ENCODE measurements at regions not wholly inside any gene's neighbourhood (a gene's known extent, or its start where the extent isn't known, plus 50 kb on each side); places are given as distances from the start of the nearest gene placed in this dataset.

DNA sequence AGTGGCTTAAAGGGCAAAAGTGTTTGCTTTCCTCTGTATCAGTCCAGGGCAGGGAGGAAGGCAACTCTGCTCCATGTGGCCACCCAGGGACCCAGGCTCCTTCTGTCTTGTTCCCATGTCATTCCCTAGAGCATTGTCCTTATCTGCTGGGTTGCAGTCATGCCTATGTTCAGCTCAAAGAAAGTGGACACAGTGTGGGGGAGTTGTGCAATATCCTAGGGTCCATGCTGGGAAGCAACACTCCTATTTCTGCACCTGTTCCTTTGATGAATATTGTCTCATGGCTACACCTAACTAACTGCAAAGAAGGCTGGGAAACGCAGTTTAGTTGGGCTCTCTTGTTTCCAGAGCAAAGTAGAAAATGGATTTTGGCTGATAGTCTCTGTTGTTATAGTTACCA lies 107.0 kb upstream of the OTUD4 start:
- Histone ChIP-seq H3K4me2 (ENCODE audit: low read length) (no peak overlapping the region), H3K79me2 (ENCODE audit: low read length) (no peaks in the 10 kb centered on the region), H3K36me3 (ENCODE audit: low read depth, low read length) (no peaks in the 10 kb centered on the region), H2AFZ (ENCODE audit: low read length) (no peak overlapping the region), H3K27me3 (ENCODE audit: low read length) (no peaks in the 10 kb centered on the region), H3F3A (ENCODE audit: low read length, unreplicated experiment) (no peaks in the 10 kb centered on the region), H3K4me1 (ENCODE audit: insufficient read depth, low read length) (peaks cover 9% of the 10 kb centered on the region), H3K9me2 (replicated peaks; ENCODE audit: low read length) (no peaks in the 10 kb centered on the region), H3K4me3 (ENCODE audit: low read length) (no peak overlapping the region), H3K9ac (ENCODE audit: low read length) (no peak overlapping the region), H3K27ac (ENCODE audit: low read length) (no peak overlapping the region), H4K20me1 (ENCODE audit: low read length) (no peaks in the 10 kb centered on the region), H3K9me3 (ENCODE audit: low read length) (no peaks in the 10 kb centered on the region)
- POLR2A ChIA-PET (ENCODE audit: unreplicated experiment) = no interaction called here
- TF ChIP-seq EZH2 (IDR thresholded peaks at IDR 0.05; ENCODE audit: low read length, unreplicated experiment) (no peak), EZH2phosphoT487 (IDR thresholded peaks at IDR 0.05; ENCODE audit: borderline replicate concordance, low read length) (no peak)
- TF ChIP-seq, protein P1, sequence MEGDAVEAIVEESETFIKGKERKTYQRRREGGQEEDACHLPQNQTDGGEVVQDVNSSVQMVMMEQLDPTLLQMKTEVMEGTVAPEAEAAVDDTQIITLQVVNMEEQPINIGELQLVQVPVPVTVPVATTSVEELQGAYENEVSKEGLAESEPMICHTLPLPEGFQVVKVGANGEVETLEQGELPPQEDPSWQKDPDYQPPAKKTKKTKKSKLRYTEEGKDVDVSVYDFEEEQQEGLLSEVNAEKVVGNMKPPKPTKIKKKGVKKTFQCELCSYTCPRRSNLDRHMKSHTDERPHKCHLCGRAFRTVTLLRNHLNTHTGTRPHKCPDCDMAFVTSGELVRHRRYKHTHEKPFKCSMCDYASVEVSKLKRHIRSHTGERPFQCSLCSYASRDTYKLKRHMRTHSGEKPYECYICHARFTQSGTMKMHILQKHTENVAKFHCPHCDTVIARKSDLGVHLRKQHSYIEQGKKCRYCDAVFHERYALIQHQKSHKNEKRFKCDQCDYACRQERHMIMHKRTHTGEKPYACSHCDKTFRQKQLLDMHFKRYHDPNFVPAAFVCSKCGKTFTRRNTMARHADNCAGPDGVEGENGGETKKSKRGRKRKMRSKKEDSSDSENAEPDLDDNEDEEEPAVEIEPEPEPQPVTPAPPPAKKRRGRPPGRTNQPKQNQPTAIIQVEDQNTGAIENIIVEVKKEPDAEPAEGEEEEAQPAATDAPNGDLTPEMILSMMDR (conservative IDR thresholded peaks at IDR 0.05; ENCODE audit: low read depth, low read length) = no peak
- BruUV-seq (replicated peaks) = no TSS peak
- DNase-seq = no peak
- no peak for ATAC-seq
- intact Hi-C loops (cut with micrococcal nuclease) = no loop called here
- CTCF ChIA-PET = no interaction called here

DNA sequence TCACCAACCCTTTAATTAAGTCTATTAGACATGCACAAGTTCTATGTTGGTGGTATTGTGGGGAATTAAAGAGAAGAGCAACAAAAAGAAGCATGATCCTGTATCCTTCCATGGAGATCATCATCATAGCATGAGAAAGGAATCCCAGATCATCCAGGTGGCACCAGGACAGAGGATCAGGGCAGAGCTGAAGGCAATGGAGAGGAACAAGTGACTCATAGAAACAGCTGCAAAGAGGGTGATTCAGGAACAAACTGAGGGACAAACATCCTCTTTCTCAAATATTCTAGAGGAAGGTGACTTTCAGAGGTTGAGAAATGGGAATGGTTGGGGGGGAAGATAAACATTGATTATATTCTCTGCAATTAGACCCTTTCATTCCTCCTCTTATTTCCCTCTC lies 105.5 kb upstream of the OTUD4 start:
- CTCF ChIA-PET = no interaction called here
- ATAC-seq = peak; percentile 64

DNA sequence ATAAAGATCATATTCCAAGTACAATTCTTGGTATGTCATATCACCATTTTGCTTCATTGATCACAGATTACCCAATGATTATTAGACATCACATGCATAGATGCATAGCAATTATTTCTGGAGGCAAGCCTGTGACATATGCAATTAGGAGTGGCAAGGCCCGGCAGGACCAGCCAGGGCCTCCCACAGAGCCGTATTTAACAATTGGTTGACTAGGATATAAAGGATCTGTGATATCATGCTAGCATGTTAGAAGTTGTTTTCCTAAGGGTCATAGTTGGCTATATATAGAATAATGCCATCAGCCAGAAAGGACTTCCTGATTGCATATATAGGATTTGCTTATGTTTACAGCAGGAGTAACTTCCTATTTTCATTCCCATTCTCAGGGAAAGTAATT lies 103.5 kb upstream of the OTUD4 start:
- H3K9me3 ChIP-seq (ENCODE audit: low read length) = no peaks in the 10 kb centered on the region
- no peak overlapping the region for H3K27ac ChIP-seq (ENCODE audit: low read length)
- no peaks in the 10 kb centered on the region for H3F3A ChIP-seq (ENCODE audit: low read length, unreplicated experiment)
- H2AFZ ChIP-seq (ENCODE audit: low read length) = no peak overlapping the region
- no peak overlapping the region for H3K9ac ChIP-seq (ENCODE audit: low read length)
- no peak overlapping the region for H3K4me2 ChIP-seq (ENCODE audit: low read length)
- H3K4me1 ChIP-seq (ENCODE audit: insufficient read depth, low read length) = peaks cover 24% of the 10 kb centered on the region
- H3K79me2 ChIP-seq (ENCODE audit: low read length) = no peaks in the 10 kb centered on the region
- no peaks in the 10 kb centered on the region for H4K20me1 ChIP-seq (ENCODE audit: low read length)
- CTCF ChIA-PET = no interaction called here
- no peaks in the 10 kb centered on the region for H3K36me3 ChIP-seq (ENCODE audit: low read depth, low read length)
- BruUV-seq (replicated peaks) = no TSS peak
- intact Hi-C loops (cut with micrococcal nuclease) = no loop called here
- ATAC-seq (no peak), DNase-seq (no peak)
- H3K9me2 ChIP-seq (replicated peaks; ENCODE audit: low read length) = no peaks in the 10 kb centered on the region
- H3K4me3 ChIP-seq (ENCODE audit: low read length) = no peak overlapping the region
- no peaks in the 10 kb centered on the region for H3K27me3 ChIP-seq (ENCODE audit: low read length)
- POLR2A ChIA-PET (ENCODE audit: unreplicated experiment) = no interaction called here
- TF ChIP-seq, protein P1 (conservative IDR thresholded peaks at IDR 0.05; ENCODE audit: low read depth, low read length) = no peak
- TF ChIP-seq EZH2 (IDR thresholded peaks at IDR 0.05; ENCODE audit: low read length, unreplicated experiment) = no peak

More for the DNA sequence above, 105.5 kb upstream of the OTUD4 start:
- Histone ChIP-seq H3F3A (ENCODE audit: low read length, unreplicated experiment) (no peaks in the 10 kb centered on the region), H3K4me3 (ENCODE audit: low read length) (no peak overlapping the region), H3K4me2 (ENCODE audit: low read length) (no peak overlapping the region), H3K27ac (ENCODE audit: low read length) (no peak overlapping the region), H4K20me1 (ENCODE audit: low read length) (no peaks in the 10 kb centered on the region), H3K9me2 (replicated peaks; ENCODE audit: low read length) (no peaks in the 10 kb centered on the region), H3K27me3 (ENCODE audit: low read length) (no peaks in the 10 kb centered on the region), H3K79me2 (ENCODE audit: low read length) (no peaks in the 10 kb centered on the region), H3K36me3 (ENCODE audit: low read depth, low read length) (no peaks in the 10 kb centered on the region), H2AFZ (ENCODE audit: low read length) (no peak overlapping the region), H3K9me3 (ENCODE audit: low read length) (no peaks in the 10 kb centered on the region), H3K9ac (ENCODE audit: low read length) (no peak overlapping the region), H3K4me1 (ENCODE audit: insufficient read depth, low read length) (peaks cover 9% of the 10 kb centered on the region)
- POLR2A ChIA-PET (ENCODE audit: unreplicated experiment) = no interaction called here
- peak; percentile 72 for DNase-seq
- no TSS peak for BruUV-seq (replicated peaks)
- TF ChIP-seq EZH2 (IDR thresholded peaks at IDR 0.05; ENCODE audit: low read length, unreplicated experiment) (no peak), EZH2phosphoT487 (IDR thresholded peaks at IDR 0.05; ENCODE audit: borderline replicate concordance, low read length) (no peak)
- TF ChIP-seq, protein P1 (conservative IDR thresholded peaks at IDR 0.05; ENCODE audit: low read depth, low read length) = no peak
- intact Hi-C loops (cut with micrococcal nuclease) = no loop called here

Data from PC-3 (cell line).